ENCODE measurements at regions not wholly inside any gene's neighbourhood (a gene's known extent, or its start where the extent isn't known, plus 50 kb on each side); places are given as distances from the start of the nearest gene placed in this dataset.

DNA sequence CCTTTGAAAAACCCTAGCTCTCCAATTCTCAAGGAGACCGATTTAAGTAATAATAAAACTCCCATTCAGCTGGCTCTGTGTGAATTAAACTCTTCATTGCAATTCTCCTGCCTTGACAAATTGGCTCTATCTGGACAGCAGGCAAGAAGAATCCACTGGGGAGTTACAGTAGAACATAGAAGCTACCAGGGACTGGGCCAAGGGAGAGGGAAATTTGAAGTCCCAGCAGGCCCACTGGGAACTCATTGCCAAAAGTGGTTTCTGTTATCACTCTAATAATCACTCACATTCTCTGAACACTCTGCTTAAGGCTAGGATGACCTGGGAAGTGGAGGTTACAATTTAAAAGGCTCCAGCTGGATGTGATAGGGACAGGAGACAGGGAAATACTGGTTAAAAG, 384.5 kb upstream of the CCDC196 start:
- TF ChIP-seq, protein P1, sequence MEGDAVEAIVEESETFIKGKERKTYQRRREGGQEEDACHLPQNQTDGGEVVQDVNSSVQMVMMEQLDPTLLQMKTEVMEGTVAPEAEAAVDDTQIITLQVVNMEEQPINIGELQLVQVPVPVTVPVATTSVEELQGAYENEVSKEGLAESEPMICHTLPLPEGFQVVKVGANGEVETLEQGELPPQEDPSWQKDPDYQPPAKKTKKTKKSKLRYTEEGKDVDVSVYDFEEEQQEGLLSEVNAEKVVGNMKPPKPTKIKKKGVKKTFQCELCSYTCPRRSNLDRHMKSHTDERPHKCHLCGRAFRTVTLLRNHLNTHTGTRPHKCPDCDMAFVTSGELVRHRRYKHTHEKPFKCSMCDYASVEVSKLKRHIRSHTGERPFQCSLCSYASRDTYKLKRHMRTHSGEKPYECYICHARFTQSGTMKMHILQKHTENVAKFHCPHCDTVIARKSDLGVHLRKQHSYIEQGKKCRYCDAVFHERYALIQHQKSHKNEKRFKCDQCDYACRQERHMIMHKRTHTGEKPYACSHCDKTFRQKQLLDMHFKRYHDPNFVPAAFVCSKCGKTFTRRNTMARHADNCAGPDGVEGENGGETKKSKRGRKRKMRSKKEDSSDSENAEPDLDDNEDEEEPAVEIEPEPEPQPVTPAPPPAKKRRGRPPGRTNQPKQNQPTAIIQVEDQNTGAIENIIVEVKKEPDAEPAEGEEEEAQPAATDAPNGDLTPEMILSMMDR (IDR thresholded peaks at IDR 0.05), result no peak
- no peaks in the 10 kb centered on the region for H3K4me1 ChIP-seq (ENCODE audit: control insufficient read depth, insufficient read depth, low read length)
- Mint-ChIP-seq H3K27ac (no peak overlapping the region), H3K9me3 (no peaks in the 10 kb centered on the region), H3K4me1 (no peaks in the 10 kb centered on the region), H3K36me3 (no peaks in the 10 kb centered on the region), H3K27me3 (ENCODE audit: low read depth in 2 of 2) (peaks cover 14 to 17% of the 10 kb centered on the region in 2 donors), H3K4me3 (no peak overlapping the region)
- no peaks in the 10 kb centered on the region for H3K27me3 ChIP-seq (ENCODE audit: control insufficient read depth, insufficient read depth, low read length)
- no peak overlapping the region for H3K27ac ChIP-seq (ENCODE audit: low read length)
- H3K9me3 ChIP-seq (ENCODE audit: control insufficient read depth, insufficient read depth, low read length), result no peaks in the 10 kb centered on the region
- no peak overlapping the region for H3K4me3 ChIP-seq (ENCODE audit: low read length)
- intact Hi-C loops (cut with micrococcal nuclease), result no loop called here
- no peak for DNase-seq
- no peak for ATAC-seq
- no peaks in the 10 kb centered on the region for H3K36me3 ChIP-seq (ENCODE audit: control insufficient read depth, insufficient read depth, low read length)
- WGBS (ENCODE audit: insufficient coverage), result 86% methylated on average over 1 of the region's 1 CpG

DNA sequence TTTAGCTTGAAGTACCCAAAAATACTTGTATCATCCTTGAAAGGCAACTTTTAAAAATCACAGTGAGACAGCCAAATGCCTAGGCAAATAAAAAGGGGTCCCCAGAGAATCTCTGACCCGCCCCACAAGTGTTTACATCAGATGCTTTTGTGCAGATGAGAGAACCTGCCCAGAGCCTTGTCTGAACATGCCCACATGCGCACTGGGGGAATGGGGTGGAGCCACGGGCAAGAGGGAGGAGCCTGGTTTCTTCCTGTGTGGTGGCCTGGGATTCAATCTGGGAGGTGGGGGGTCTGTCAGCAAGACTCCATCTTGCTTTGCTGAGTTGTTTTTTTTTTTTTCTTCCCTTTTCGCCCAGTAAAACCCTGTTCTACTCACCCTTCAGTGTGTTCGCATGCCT, 381.7 kb upstream of the CCDC196 start:
- H3K4me3 ChIP-seq (ENCODE audit: low read length), result no peak overlapping the region
- DNase-seq (no peak), ATAC-seq (no peak)
- Mint-ChIP-seq H3K27me3 (ENCODE audit: low read depth in 2 of 2) (peaks cover 11 to 25% of the 10 kb centered on the region in 2 donors), H3K9me3 (no peaks in the 10 kb centered on the region), H3K4me1 (no peaks in the 10 kb centered on the region), H3K27ac (no peak overlapping the region), H3K36me3 (no peaks in the 10 kb centered on the region), H3K4me3 (no peak overlapping the region)
- no peaks in the 10 kb centered on the region for H3K27me3 ChIP-seq (ENCODE audit: control insufficient read depth, insufficient read depth, low read length)
- no peaks in the 10 kb centered on the region for H3K4me1 ChIP-seq (ENCODE audit: control insufficient read depth, insufficient read depth, low read length)
- H3K36me3 ChIP-seq (ENCODE audit: control insufficient read depth, insufficient read depth, low read length), result no peaks in the 10 kb centered on the region
- no peak overlapping the region for H3K27ac ChIP-seq (ENCODE audit: low read length)
- intact Hi-C loops (cut with micrococcal nuclease), result no loop called here
- TF ChIP-seq, protein P1 (IDR thresholded peaks at IDR 0.05), result no peak
- no peaks in the 10 kb centered on the region for H3K9me3 ChIP-seq (ENCODE audit: control insufficient read depth, insufficient read depth, low read length)
- WGBS (ENCODE audit: insufficient coverage), result 90% methylated on average over 5 of the region's 5 CpGs

DNA sequence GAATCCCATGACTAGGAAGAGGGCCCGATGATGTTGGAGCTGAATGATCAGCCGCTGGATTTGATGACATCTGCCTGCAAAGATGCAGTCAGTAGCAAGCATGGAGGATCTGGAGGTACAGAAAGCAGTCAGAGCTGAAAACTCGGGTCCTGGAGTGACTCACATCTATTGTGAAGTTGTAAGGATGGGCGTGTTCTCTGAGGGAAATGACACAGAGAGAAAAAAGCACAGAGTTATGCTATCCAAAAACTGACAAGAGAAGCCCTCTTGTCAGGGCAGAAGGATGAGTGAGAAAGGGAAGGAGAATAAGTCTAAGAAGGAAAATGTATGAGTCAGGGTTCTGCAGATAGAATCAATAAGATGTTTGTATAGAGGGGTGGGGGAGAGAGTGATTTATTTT, 380.4 kb upstream of the CCDC196 start:
- 77% methylated on average over 4 of the region's 4 CpGs for WGBS (ENCODE audit: insufficient coverage)
- DNase-seq (no peak), ATAC-seq (no peak)
- Histone ChIP-seq H3K4me3 (ENCODE audit: low read length) (no peak overlapping the region), H3K36me3 (ENCODE audit: control insufficient read depth, insufficient read depth, low read length) (no peaks in the 10 kb centered on the region), H3K4me1 (ENCODE audit: control insufficient read depth, insufficient read depth, low read length) (no peaks in the 10 kb centered on the region), H3K27me3 (ENCODE audit: control insufficient read depth, insufficient read depth, low read length) (no peaks in the 10 kb centered on the region), H3K9me3 (ENCODE audit: control insufficient read depth, insufficient read depth, low read length) (no peaks in the 10 kb centered on the region), H3K27ac (ENCODE audit: low read length) (no peak overlapping the region)
- Mint-ChIP-seq H3K36me3 (no peaks in the 10 kb centered on the region), H3K9me3 (no peaks in the 10 kb centered on the region), H3K4me3 (no peak overlapping the region), H3K27me3 (ENCODE audit: low read depth in 2 of 2) (peaks cover 11 to 26% of the 10 kb centered on the region in 2 donors), H3K27ac (no peak overlapping the region), H3K4me1 (no peaks in the 10 kb centered on the region)
- intact Hi-C loops (cut with micrococcal nuclease), result no loop called here
- TF ChIP-seq, protein P1 (IDR thresholded peaks at IDR 0.05), result no peak

DNA sequence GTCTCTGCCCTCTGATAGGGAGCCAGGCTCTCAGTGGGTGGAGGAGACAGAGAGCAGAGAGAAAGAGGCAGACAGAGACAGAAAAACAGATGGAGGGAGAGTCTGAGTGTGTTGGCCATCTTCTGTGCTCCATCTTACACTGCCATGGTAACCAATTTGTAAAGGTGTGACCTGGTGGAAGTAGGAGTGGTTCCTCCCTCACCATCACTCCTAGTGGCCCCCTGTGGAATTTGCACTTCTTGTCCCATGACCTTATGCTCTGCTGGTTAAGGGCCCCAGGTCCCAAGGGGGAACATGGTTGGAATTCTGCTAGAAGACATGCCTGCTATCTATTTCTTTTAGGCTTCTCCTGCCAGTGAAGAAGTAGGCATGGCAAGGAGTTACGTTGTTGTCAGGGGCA, 376.7 kb upstream of the CCDC196 start:
- intact Hi-C loops (cut with micrococcal nuclease), result no loop called here
- no peaks in the 10 kb centered on the region for H3K36me3 ChIP-seq (ENCODE audit: control insufficient read depth, insufficient read depth, low read length)
- 89% methylated on average over 1 of the region's 1 CpG for WGBS (ENCODE audit: insufficient coverage)
- no peak overlapping the region for H3K27ac Mint-ChIP-seq
- DNase-seq (no peak), ATAC-seq (no peak)
- H3K4me1 Mint-ChIP-seq, result no peaks in the 10 kb centered on the region
- no peaks in the 10 kb centered on the region for H3K9me3 Mint-ChIP-seq
- H3K27ac ChIP-seq (ENCODE audit: low read length), result no peak overlapping the region
- H3K4me3 ChIP-seq (ENCODE audit: low read length), result no peak overlapping the region
- no peaks in the 10 kb centered on the region for H3K27me3 ChIP-seq (ENCODE audit: control insufficient read depth, insufficient read depth, low read length)
- no peaks in the 10 kb centered on the region for H3K36me3 Mint-ChIP-seq
- H3K4me1 ChIP-seq (ENCODE audit: control insufficient read depth, insufficient read depth, low read length), result no peaks in the 10 kb centered on the region
- TF ChIP-seq, protein P1 (IDR thresholded peaks at IDR 0.05), result no peak
- H3K9me3 ChIP-seq (ENCODE audit: control insufficient read depth, insufficient read depth, low read length), result no peaks in the 10 kb centered on the region
- H3K27me3 Mint-ChIP-seq (ENCODE audit: low read depth in 2 of 2), result peaks cover 8 to 27% of the 10 kb centered on the region in 2 donors
- H3K4me3 Mint-ChIP-seq, result no peak overlapping the region

Data from natural killer cell (primary cell).